ENCODE measurements at regions not wholly inside any gene's neighbourhood (a gene's known extent, or its start where the extent isn't known, plus 50 kb on each side); places are given as distances from the start of the nearest gene placed in this dataset.
"Not testable (repeated sequence)": the region's sequence is repeated elsewhere in the genome, so short reads cannot be mapped to it uniquely, and the experiment has no call there.

- no peak overlapping the region for H3K27ac ChIP-seq (ENCODE audit: low read depth, low read length)
- Mint-ChIP-seq H3K9me3 (peaks cover 1 to 6% (median 2%) of the 10 kb centered on the region in 5 donors), H3K4me3 (no peak overlapping the region), H3K4me1 (no peaks in the 10 kb centered on the region), H3K36me3 (no peaks in the 10 kb centered on the region), H3K27me3 (no peaks in the 10 kb centered on the region), H3K27ac (no peak overlapping the region)
- H3K27me3 ChIP-seq (ENCODE audit: insufficient read depth, low read length, poor library complexity, severe bottlenecking), result no peaks in the 10 kb centered on the region
- no peaks in the 10 kb centered on the region for H3K36me3 ChIP-seq (ENCODE audit: insufficient read depth, low read length)
- ChIA-PET CTCF (no interaction called here), POLR2A (no interaction called here)
- H3K4me1 ChIP-seq (ENCODE audit: insufficient read depth, low read length), result no peaks in the 10 kb centered on the region
- H3K4me3 ChIP-seq (ENCODE audit: low read length), result no peak overlapping the region
- no peaks in the 10 kb centered on the region for H3K9me3 ChIP-seq (ENCODE audit: low read length)
- no peak for DNase-seq
These were observed 1072.1 kb downstream of the PLOD2 start for GRCh38 chr3:145088917-145089316.

- ChIA-PET POLR2A (no interaction called here), CTCF (no interaction called here)
- Histone ChIP-seq H3K36me3 (ENCODE audit: insufficient read depth, low read length) (no peaks in the 10 kb centered on the region), H3K27ac (ENCODE audit: low read depth, low read length) (no peak overlapping the region), H3K4me3 (ENCODE audit: low read length) (no peak overlapping the region), H3K4me1 (ENCODE audit: insufficient read depth, low read length) (no peaks in the 10 kb centered on the region), H3K9me3 (ENCODE audit: low read length) (no peaks in the 10 kb centered on the region), H3K27me3 (ENCODE audit: insufficient read depth, low read length, poor library complexity, severe bottlenecking) (no peaks in the 10 kb centered on the region)
- Mint-ChIP-seq H3K27me3 (no peaks in the 10 kb centered on the region), H3K4me1 (no peaks in the 10 kb centered on the region), H3K9me3 (peaks cover 1 to 6% (median 2%) of the 10 kb centered on the region in 5 donors), H3K36me3 (no peaks in the 10 kb centered on the region), H3K27ac (no peak overlapping the region), H3K4me3 (no peak overlapping the region)
- no peak for DNase-seq
These were observed 1071.6 kb downstream of the PLOD2 start for GRCh38 chr3:145089337-145089736.

- Histone ChIP-seq H3K9me3 (ENCODE audit: low read length) (no peaks in the 10 kb centered on the region), H3K4me3 (ENCODE audit: low read length) (no peak overlapping the region), H3K27me3 (ENCODE audit: insufficient read depth, low read length, poor library complexity, severe bottlenecking) (no peaks in the 10 kb centered on the region), H3K27ac (ENCODE audit: low read depth, low read length) (no peak overlapping the region), H3K36me3 (ENCODE audit: insufficient read depth, low read length) (no peaks in the 10 kb centered on the region), H3K4me1 (ENCODE audit: insufficient read depth, low read length) (no peaks in the 10 kb centered on the region)
- POLR2A ChIA-PET, result no interaction called here
- Mint-ChIP-seq H3K4me1 (no peaks in the 10 kb centered on the region), H3K36me3 (no peaks in the 10 kb centered on the region), H3K4me3 (no peak overlapping the region), H3K9me3 (peaks cover 0 to 4% (median 0%) of the 10 kb centered on the region in 5 donors), H3K27me3 (no peaks in the 10 kb centered on the region), H3K27ac (no peak overlapping the region)
- DNase-seq, result no peak
- CTCF ChIA-PET, result no interaction called here
These were observed 1066.5 kb downstream of the PLOD2 start for GRCh38 chr3:145094355-145094941.

GRCh38 chr3:145111141-145111540, 1049.8 kb downstream of the PLOD2 start:
- DNase-seq; H3K27me3 ChIP-seq (ENCODE audit: insufficient read depth, low read length, poor library complexity, severe bottlenecking); H3K27me3 Mint-ChIP-seq; H3K4me3 ChIP-seq (ENCODE audit: low read length); H3K36me3 ChIP-seq (ENCODE audit: insufficient read depth, low read length); H3K36me3 Mint-ChIP-seq; H3K9me3 ChIP-seq (ENCODE audit: low read length); H3K27ac Mint-ChIP-seq; H3K4me3 Mint-ChIP-seq; POLR2A ChIA-PET; H3K4me1 Mint-ChIP-seq; CTCF ChIA-PET; H3K27ac ChIP-seq (ENCODE audit: low read depth, low read length); H3K4me1 ChIP-seq (ENCODE audit: insufficient read depth, low read length): not testable (repeated sequence)
- peaks cover 6 to 17% (median 8%) of the 10 kb centered on the region in 5 donors for H3K9me3 Mint-ChIP-seq

GRCh38 chr3:145116769-145117168, 1044.2 kb downstream of the PLOD2 start:
- Histone ChIP-seq H3K9me3 (ENCODE audit: low read length) (no peaks in the 10 kb centered on the region), H3K4me3 (ENCODE audit: low read length) (no peak overlapping the region), H3K27me3 (ENCODE audit: insufficient read depth, low read length, poor library complexity, severe bottlenecking) (no peaks in the 10 kb centered on the region), H3K4me1 (ENCODE audit: insufficient read depth, low read length) (no peaks in the 10 kb centered on the region), H3K27ac (ENCODE audit: low read depth, low read length) (no peak overlapping the region), H3K36me3 (ENCODE audit: insufficient read depth, low read length) (no peaks in the 10 kb centered on the region)
- Mint-ChIP-seq H3K4me3 (no peak overlapping the region), H3K27me3 (no peaks in the 10 kb centered on the region), H3K9me3 (peaks cover 2 to 14% (median 4%) of the 10 kb centered on the region in 5 donors), H3K36me3 (no peaks in the 10 kb centered on the region), H3K4me1 (no peaks in the 10 kb centered on the region), H3K27ac (no peak overlapping the region)
- POLR2A ChIA-PET, result no interaction called here
- CTCF ChIA-PET, result no interaction called here
- no peak for DNase-seq

GRCh38 chr3:145118303-145118702, 1042.7 kb downstream of the PLOD2 start:
- Mint-ChIP-seq H3K4me1 (no peaks in the 10 kb centered on the region), H3K9me3 (peaks cover 2 to 14% (median 4%) of the 10 kb centered on the region in 5 donors), H3K27me3 (no peaks in the 10 kb centered on the region), H3K36me3 (no peaks in the 10 kb centered on the region), H3K27ac (no peak overlapping the region), H3K4me3 (no peak overlapping the region)
- Histone ChIP-seq H3K27me3 (ENCODE audit: insufficient read depth, low read length, poor library complexity, severe bottlenecking) (no peaks in the 10 kb centered on the region), H3K4me3 (ENCODE audit: low read length) (no peak overlapping the region), H3K27ac (ENCODE audit: low read depth, low read length) (no peak overlapping the region), H3K4me1 (ENCODE audit: insufficient read depth, low read length) (no peaks in the 10 kb centered on the region), H3K9me3 (ENCODE audit: low read length) (no peaks in the 10 kb centered on the region), H3K36me3 (ENCODE audit: insufficient read depth, low read length) (no peaks in the 10 kb centered on the region)
- ChIA-PET POLR2A (no interaction called here), CTCF (no interaction called here)
- DNase-seq, result no peak

GRCh38 chr3:145124900-145125678, 1035.9 kb downstream of the PLOD2 start:
- CTCF ChIA-PET, result no interaction called here
- H3K4me3 ChIP-seq (ENCODE audit: low read length), result no peak overlapping the region
- no peaks in the 10 kb centered on the region for H3K36me3 ChIP-seq (ENCODE audit: insufficient read depth, low read length)
- Mint-ChIP-seq H3K4me1 (no peaks in the 10 kb centered on the region), H3K27me3 (no peaks in the 10 kb centered on the region), H3K27ac (no peak overlapping the region), H3K4me3 (no peak overlapping the region), H3K36me3 (no peaks in the 10 kb centered on the region), H3K9me3 (peaks cover 0 to 7% (median 0%) of the 10 kb centered on the region in 5 donors)
- H3K27me3 ChIP-seq (ENCODE audit: insufficient read depth, low read length, poor library complexity, severe bottlenecking), result no peaks in the 10 kb centered on the region
- no peaks in the 10 kb centered on the region for H3K4me1 ChIP-seq (ENCODE audit: insufficient read depth, low read length)
- H3K27ac ChIP-seq (ENCODE audit: low read depth, low read length), result no peak overlapping the region
- POLR2A ChIA-PET, result no interaction called here
- no peaks in the 10 kb centered on the region for H3K9me3 ChIP-seq (ENCODE audit: low read length)
- DNase-seq, result no peak

- no peak for DNase-seq
- H3K9me3 ChIP-seq (ENCODE audit: low read length), result no peaks in the 10 kb centered on the region
- H3K9me3 Mint-ChIP-seq, result peaks cover 0 to 9% (median 2%) of the 10 kb centered on the region in 5 donors
- no peak overlapping the region for H3K4me3 Mint-ChIP-seq
- no peaks in the 10 kb centered on the region for H3K36me3 ChIP-seq (ENCODE audit: insufficient read depth, low read length)
- ChIA-PET CTCF (no interaction called here), POLR2A (no interaction called here)
- no peak overlapping the region for H3K27ac ChIP-seq (ENCODE audit: low read depth, low read length)
- H3K4me1 ChIP-seq (ENCODE audit: insufficient read depth, low read length), result no peaks in the 10 kb centered on the region
- H3K36me3 Mint-ChIP-seq, result no peaks in the 10 kb centered on the region
- no peaks in the 10 kb centered on the region for H3K27me3 ChIP-seq (ENCODE audit: insufficient read depth, low read length, poor library complexity, severe bottlenecking)
- H3K4me3 ChIP-seq (ENCODE audit: low read length), result no peak overlapping the region
- no peaks in the 10 kb centered on the region for H3K27me3 Mint-ChIP-seq
- no peaks in the 10 kb centered on the region for H3K4me1 Mint-ChIP-seq
- no peak overlapping the region for H3K27ac Mint-ChIP-seq
These were observed 1027.7 kb downstream of the PLOD2 start for GRCh38 chr3:145133281-145133680.

Measured in CD8-positive, alpha-beta memory T cell (primary cell).